ENCODE measurements at regions not wholly inside any gene's neighbourhood (a gene's known extent, or its start where the extent isn't known, plus 50 kb on each side); places are given as distances from the start of the nearest gene placed in this dataset.

DNA sequence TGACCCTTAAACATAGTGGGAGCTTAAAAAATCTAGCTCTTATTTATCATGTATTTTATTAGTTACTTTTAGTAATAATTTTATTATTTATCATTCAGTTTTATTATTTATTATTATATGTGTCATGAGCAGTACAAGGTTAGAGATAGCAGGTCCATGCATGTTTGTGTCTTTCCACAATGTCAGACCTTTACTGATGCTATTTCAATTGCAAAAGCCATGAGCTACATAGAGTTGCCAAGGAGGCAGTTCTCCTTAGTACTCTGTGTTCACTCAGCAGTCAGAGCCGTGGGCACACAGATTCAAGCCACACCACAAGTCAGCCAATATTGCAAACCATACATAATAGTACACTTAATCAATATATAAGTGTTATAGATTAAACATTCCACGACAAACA, 157.9 kb upstream of the NTRK2 start:
- H3K27ac ChIP-seq (ENCODE audit: low read length) = no peak overlapping the region
- no peaks in the 10 kb centered on the region for H3K4me1 Mint-ChIP-seq
- ATAC-seq (no peak), DNase-seq (no peak)
- 40% methylated on average over 1 of the region's 2 CpGs for WGBS (ENCODE audit: insufficient coverage)
- no peak overlapping the region for H3K4me3 Mint-ChIP-seq
- no peaks in the 10 kb centered on the region for H3K27me3 ChIP-seq (ENCODE audit: control insufficient read depth, insufficient read depth, low read length)
- no peaks in the 10 kb centered on the region for H3K36me3 ChIP-seq (ENCODE audit: control insufficient read depth, insufficient read depth, low read length)
- H3K27ac Mint-ChIP-seq = no peak overlapping the region
- H3K4me3 ChIP-seq (ENCODE audit: low read length) = no peak overlapping the region
- H3K9me3 ChIP-seq (ENCODE audit: control insufficient read depth, insufficient read depth, low read length) = peaks cover 2% of the 10 kb centered on the region
- H3K27me3 Mint-ChIP-seq (ENCODE audit: low read depth in 2 of 2) = peaks cover 15 to 18% of the 10 kb centered on the region in 2 donors
- TF ChIP-seq CTCF (IDR thresholded peaks at IDR 0.05) = no peak
- intact Hi-C loops (cut with micrococcal nuclease) = no loop called here
- H3K4me1 ChIP-seq (ENCODE audit: control insufficient read depth, insufficient read depth, low read length) = no peaks in the 10 kb centered on the region
- H3K9me3 Mint-ChIP-seq = no peaks in the 10 kb centered on the region
- H3K36me3 Mint-ChIP-seq = no peaks in the 10 kb centered on the region

GRCh38 chr9:84512493-84512892, 157.0 kb upstream of the NTRK2 start:
- peaks cover 15 to 18% of the 10 kb centered on the region in 2 donors for H3K27me3 Mint-ChIP-seq (ENCODE audit: low read depth in 2 of 2)
- no peaks in the 10 kb centered on the region for H3K4me1 ChIP-seq (ENCODE audit: control insufficient read depth, insufficient read depth, low read length)
- 80% methylated on average over 2 of the region's 2 CpGs for WGBS (ENCODE audit: insufficient coverage)
- no peaks in the 10 kb centered on the region for H3K36me3 Mint-ChIP-seq
- TF ChIP-seq CTCF (IDR thresholded peaks at IDR 0.05) = no peak
- H3K4me3 Mint-ChIP-seq = no peak overlapping the region
- H3K9me3 ChIP-seq (ENCODE audit: control insufficient read depth, insufficient read depth, low read length) = peaks cover 2% of the 10 kb centered on the region
- no peaks in the 10 kb centered on the region for H3K9me3 Mint-ChIP-seq
- no peak overlapping the region for H3K27ac Mint-ChIP-seq
- ATAC-seq (no peak), DNase-seq (no peak)
- no peaks in the 10 kb centered on the region for H3K4me1 Mint-ChIP-seq
- H3K27me3 ChIP-seq (ENCODE audit: control insufficient read depth, insufficient read depth, low read length) = no peaks in the 10 kb centered on the region
- no peak overlapping the region for H3K27ac ChIP-seq (ENCODE audit: low read length)
- intact Hi-C loops (cut with micrococcal nuclease) = no loop called here
- no peaks in the 10 kb centered on the region for H3K36me3 ChIP-seq (ENCODE audit: control insufficient read depth, insufficient read depth, low read length)
- no peak overlapping the region for H3K4me3 ChIP-seq (ENCODE audit: low read length)

DNA sequence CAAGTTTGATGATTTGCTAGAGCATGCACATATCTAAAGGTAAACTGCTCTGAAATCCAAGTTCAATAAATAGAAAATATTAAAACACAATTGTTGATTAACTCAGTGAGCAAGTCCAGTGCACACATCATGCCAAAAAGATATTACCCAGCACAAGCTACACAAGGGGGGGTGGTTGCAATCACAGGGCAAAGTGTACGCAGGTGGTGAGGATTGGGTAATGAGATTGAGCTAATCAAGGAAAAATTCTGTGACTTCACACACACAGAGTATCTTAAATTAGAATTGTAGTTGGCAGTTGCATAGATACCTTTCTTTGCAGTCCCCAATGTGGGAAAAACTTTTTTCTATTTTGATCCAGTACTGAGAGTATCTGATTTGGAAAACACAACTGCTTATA, 156.1 kb upstream of the NTRK2 start:
- no peak for TF ChIP-seq CTCF (IDR thresholded peaks at IDR 0.05)
- Mint-ChIP-seq H3K27ac (no peak overlapping the region), H3K4me3 (no peak overlapping the region), H3K4me1 (no peaks in the 10 kb centered on the region), H3K9me3 (no peaks in the 10 kb centered on the region), H3K27me3 (ENCODE audit: low read depth in 2 of 2) (peaks cover 15% of the 10 kb centered on the region in 2 donors), H3K36me3 (no peaks in the 10 kb centered on the region)
- H3K4me1 ChIP-seq (ENCODE audit: control insufficient read depth, insufficient read depth, low read length) = no peaks in the 10 kb centered on the region
- ATAC-seq (no peak), DNase-seq (no peak)
- H3K9me3 ChIP-seq (ENCODE audit: control insufficient read depth, insufficient read depth, low read length) = peaks cover 2% of the 10 kb centered on the region
- intact Hi-C loops (cut with micrococcal nuclease) = no loop called here
- no CpG with 5 or more reads among the region's 1 CpG for WGBS (ENCODE audit: insufficient coverage)
- no peaks in the 10 kb centered on the region for H3K36me3 ChIP-seq (ENCODE audit: control insufficient read depth, insufficient read depth, low read length)
- H3K4me3 ChIP-seq (ENCODE audit: low read length) = no peak overlapping the region
- no peaks in the 10 kb centered on the region for H3K27me3 ChIP-seq (ENCODE audit: control insufficient read depth, insufficient read depth, low read length)
- H3K27ac ChIP-seq (ENCODE audit: low read length) = no peak overlapping the region

GRCh38 chr9:84513979-84514378, 155.6 kb upstream of the NTRK2 start:
- H3K4me3 Mint-ChIP-seq = no peak overlapping the region
- no peak overlapping the region for H3K27ac ChIP-seq (ENCODE audit: low read length)
- no peaks in the 10 kb centered on the region for H3K36me3 Mint-ChIP-seq
- no peaks in the 10 kb centered on the region for H3K27me3 ChIP-seq (ENCODE audit: control insufficient read depth, insufficient read depth, low read length)
- intact Hi-C loops (cut with micrococcal nuclease) = no loop called here
- ATAC-seq = no peak
- TF ChIP-seq CTCF (IDR thresholded peaks at IDR 0.05) = no peak
- H3K4me1 Mint-ChIP-seq = no peaks in the 10 kb centered on the region
- no peaks in the 10 kb centered on the region for H3K9me3 Mint-ChIP-seq
- peaks cover 12 to 15% of the 10 kb centered on the region in 2 donors for H3K27me3 Mint-ChIP-seq (ENCODE audit: low read depth in 2 of 2)
- DNase-seq = no peak
- peaks cover 2% of the 10 kb centered on the region for H3K9me3 ChIP-seq (ENCODE audit: control insufficient read depth, insufficient read depth, low read length)
- H3K4me3 ChIP-seq (ENCODE audit: low read length) = no peak overlapping the region
- H3K4me1 ChIP-seq (ENCODE audit: control insufficient read depth, insufficient read depth, low read length) = no peaks in the 10 kb centered on the region
- no peak overlapping the region for H3K27ac Mint-ChIP-seq
- WGBS (ENCODE audit: insufficient coverage) = 100% methylated on average over 2 of the region's 2 CpGs
- H3K36me3 ChIP-seq (ENCODE audit: control insufficient read depth, insufficient read depth, low read length) = no peaks in the 10 kb centered on the region

Data from natural killer cell (primary cell).